Adrenal gland (tissue), 9 donors: ENCODE measurements at regions not wholly inside any gene's neighbourhood (a gene's known extent, or its start where the extent isn't known, plus 50 kb on each side); places are given as distances from the start of the nearest gene placed in this dataset.

Source experiments
- DNase-seq, 7 donors: peaks; one replicate each; pipeline ENCODE4 v3.0.0-alpha.2; 2019 to 2020
- H3K27ac ChIP-seq, 5 donors: fragments of 200-600 bp; sonication (generic) in 4 of 5; 1 replicate in 3 of 5; 2 replicates in 2 of 5; pipeline versions ENCODE4 v1.5.1 to v1.8.0; 2016 to 2020; ENCODE audit warnings: mild to moderate bottlenecking in 1 of 5
- H3K27me3 ChIP-seq: fragments of 200-600 bp; 2 replicates; pipeline ENCODE4 v1.8.0; 2021
- H3K36me3 ChIP-seq, 2 donors: fragments of 200-600 bp; replicated peaks in 1 of 2; 1 replicate in 1 of 2; 2 replicates in 1 of 2; pipeline versions ENCODE4 v1.5.1 to v1.8.0; 2018 to 2022
- H3K4me1 ChIP-seq, 2 donors: fragments of 200-600 bp; replicated peaks in 1 of 2; 1 replicate in 1 of 2; 2 replicates in 1 of 2; pipeline versions ENCODE4 v1.5.1 to v1.8.0; 2018 to 2021
- H3K4me3 ChIP-seq, 4 donors: fragments of 200-600 bp; sonication (generic) in 3 of 4; one replicate each; pipeline ENCODE4 v1.5.1; 2016 to 2018
- H3K9me3 ChIP-seq, 3 donors: fragments of 200-600 bp; sonication (generic) in 1 of 3; replicated peaks in 1 of 3; 1 replicate in 2 of 3; 2 replicates in 1 of 3; pipeline versions ENCODE4 v1.5.1 to v1.8.0; 2016 to 2021
- CTCF ChIP-seq, 6 experiments: fragments of 450-650 bp in 4 of 6; fragments of 200-600 bp in 2 of 6; sonication (generic) in 1 of 6; IDR thresholded peaks; 1 replicate in 5 of 6; 2 replicates in 1 of 6; pipeline versions ENCODE4 v1.5.1 to v1.8.0; 2016 to 2021; ENCODE audit warnings: antibody characterized with exemption in 6 of 6, mild to moderate bottlenecking in 2 of 6, moderate library complexity in 1 of 6
- POLR2A ChIP-seq, 2 donors: fragments of 450-650 bp; IDR thresholded peaks; one replicate each; pipeline ENCODE4 v1.6.1; 2017; ENCODE audit warnings: antibody characterized with exemption in 2 of 2, mild to moderate bottlenecking in 2 of 2, moderate library complexity in 1 of 2
- WGBS, 4 donors: extraction: QIAGEN DNeasy Blood & Tissue Kit in 2 of 4; methylation state at CpG; one replicate each; pipeline versions ENCODE4 v1.1.5 to v1.1.7; 2013 to 2017; 5-methylcytosine and 5-hydroxymethylcytosine counted together
- intact Hi-C, 2 donors: fragments of 100-400 bp; cut with DNase I; formaldehyde crosslinking; loops; one replicate each; pipeline versions ENCODE4 v1.14.1 to v1.15.0; 2022 to 2023
- donor health status: healthy with polysubstance abuse.
- donor health status: Bipolar disorder and iron deficiency.
- donor health status: DM: yes; HTN: yes; CAD: no.
- donor health status: DM: no; HTN: no; CAD: no.
- donor health status: DM: no; HTN: no; CAD: no.

GRCh38 chr16:85978976-85979375 is 80.0 kb downstream of the IRF8 start:
- H3K27me3 ChIP-seq: no peaks in the 10 kb centered on the region
- H3K36me3 ChIP-seq: no peaks in the 10 kb centered on the region
- intact Hi-C loops: no loop called here
- H3K4me3 ChIP-seq: no peak overlapping the region
- H3K4me1 ChIP-seq: no peaks in the 10 kb centered on the region
- H3K27ac ChIP-seq: peak overlapping the region in 1 of 5 donors; percentile 76
- TF ChIP-seq POLR2A (IDR thresholded peaks at IDR 0.05) (no peak), CTCF (IDR thresholded peaks at IDR 0.05) (no peak)
- no peaks in the 10 kb centered on the region for H3K9me3 ChIP-seq
- no peak for DNase-seq
- 33 to 92% (median 84%) methylated on average over 1 to 13 of the region's 13 CpGs for WGBS, 4 donors

- intact Hi-C loops: no loop called here
- Histone ChIP-seq H3K9me3 (no peaks in the 10 kb centered on the region), H3K36me3 (no peaks in the 10 kb centered on the region), H3K27ac (no peak overlapping the region), H3K4me1 (no peaks in the 10 kb centered on the region), H3K27me3 (no peaks in the 10 kb centered on the region), H3K4me3 (no peak overlapping the region)
- WGBS, 4 donors: 81 to 82% (median 81%) methylated on average over 11 of the region's 11 CpGs
- DNase-seq: no peak
- no peak for TF ChIP-seq POLR2A (IDR thresholded peaks at IDR 0.05)
- no peak for TF ChIP-seq CTCF (IDR thresholded peaks at IDR 0.05)
Observed at GRCh38 chr16:85979605-85980004, 80.6 kb downstream of the IRF8 start.

GRCh38 chr16:85980686-85981085 is 81.7 kb downstream of the IRF8 start:
- Histone ChIP-seq H3K9me3 (no peaks in the 10 kb centered on the region), H3K4me1 (no peaks in the 10 kb centered on the region), H3K4me3 (no peak overlapping the region), H3K27me3 (no peaks in the 10 kb centered on the region), H3K27ac (no peak overlapping the region), H3K36me3 (no peaks in the 10 kb centered on the region)
- 82 to 91% (median 87%) methylated on average over 6 of the region's 6 CpGs for WGBS, 4 donors
- TF ChIP-seq POLR2A (IDR thresholded peaks at IDR 0.05): no peak
- no peak for TF ChIP-seq CTCF (IDR thresholded peaks at IDR 0.05)
- DNase-seq: no peak
- intact Hi-C loops: no loop called here

- intact Hi-C loops: no loop called here
- H3K27me3 ChIP-seq: no peaks in the 10 kb centered on the region
- no peak overlapping the region for H3K4me3 ChIP-seq
- no peaks in the 10 kb centered on the region for H3K4me1 ChIP-seq
- no peak for TF ChIP-seq CTCF (IDR thresholded peaks at IDR 0.05)
- TF ChIP-seq POLR2A (IDR thresholded peaks at IDR 0.05): no peak
- 73 to 79% (median 76%) methylated on average over 15 to 16 of the region's 16 CpGs for WGBS, 4 donors
- H3K36me3 ChIP-seq: no peaks in the 10 kb centered on the region
- H3K9me3 ChIP-seq: no peaks in the 10 kb centered on the region
- peak overlapping the region in 1 of 5 donors; percentile 52 for H3K27ac ChIP-seq
- DNase-seq: no peak
Observed at GRCh38 chr16:85981826-85982562, 83.0 kb downstream of the IRF8 start.
